WTC11 (cell line): ENCODE measurements at regions not wholly inside any gene's neighbourhood (a gene's known extent, or its start where the extent isn't known, plus 50 kb on each side); places are given as distances from the start of the nearest gene placed in this dataset.

Source experiments
- ATF2 ChIP-seq: sonication (generic); formaldehyde crosslinking; IDR thresholded peaks from 2 replicates; pipeline ENCODE4 v1.8.1; 2022; ENCODE audit warnings: low read depth, missing genetic modification reagents, borderline replicate concordance
- ATF6 ChIP-seq: sonication (generic); formaldehyde crosslinking; IDR thresholded peaks from 2 replicates; pipeline ENCODE4 v1.8.1; 2023; ENCODE audit warnings: mild to moderate bottlenecking, missing genetic modification reagents
- CTCF ChIP-seq: fragments of 200-600 bp; IDR thresholded peaks from 2 replicates; pipeline ENCODE4 v1.8.0; 2022; ENCODE audit warnings: antibody characterized with exemption
- E2F5 ChIP-seq: sonication (generic); formaldehyde crosslinking; IDR thresholded peaks from 2 replicates; pipeline ENCODE4 v1.8.1; 2022; ENCODE audit warnings: mild to moderate bottlenecking, moderate library complexity, missing genetic modification reagents
- ETV6 ChIP-seq: sonication (generic); formaldehyde crosslinking; IDR thresholded peaks from 2 replicates; pipeline ENCODE4 v1.8.1; 2022; ENCODE audit warnings: mild to moderate bottlenecking, missing genetic modification reagents
- HMGXB4 ChIP-seq: sonication (generic); formaldehyde crosslinking; IDR thresholded peaks from 2 replicates; pipeline ENCODE4 v1.8.1; 2023; ENCODE audit warnings: mild to moderate bottlenecking, moderate library complexity, missing genetic modification reagents
- NFATC4 ChIP-seq: fragments of 250-450 bp; sonication (Bioruptor Pico); IDR thresholded peaks from 2 replicates; pipeline ENCODE4 v1.9.0; 2021; ENCODE audit warnings: mild to moderate bottlenecking
- NFE2L1 ChIP-seq: sonication (generic); formaldehyde crosslinking; IDR thresholded peaks from 2 replicates; pipeline ENCODE4 v1.8.1; 2023; ENCODE audit warnings: missing genetic modification reagents
- SP1 ChIP-seq: sonication (generic); formaldehyde crosslinking; conservative IDR thresholded peaks from 2 replicates; pipeline ENCODE4 v1.8.1; 2022; ENCODE audit warnings: missing genetic modification reagents
- USF2 ChIP-seq: sonication (generic); formaldehyde crosslinking; IDR thresholded peaks from 2 replicates; pipeline ENCODE4 v1.8.1; 2023; ENCODE audit warnings: mild to moderate bottlenecking, missing genetic modification reagents, moderate library complexity
- ZNF281 ChIP-seq: sonication (generic); formaldehyde crosslinking; IDR thresholded peaks from 2 replicates; pipeline ENCODE4 v1.8.0; 2023; ENCODE audit warnings: mild to moderate bottlenecking, missing genetic modification reagents

- no peak for TF ChIP-seq NFE2L1 (CRISPR knock-in tag)
- TF ChIP-seq CTCF: no peak
- TF ChIP-seq USF2 (CRISPR knock-in tag): no peak
- TF ChIP-seq ZNF281: no peak
- no peak for TF ChIP-seq SP1 (CRISPR knock-in tag)
- TF ChIP-seq NFATC4 (CRISPR knock-in tag): no peak
- TF ChIP-seq HMGXB4: no peak
- TF ChIP-seq ATF6 (CRISPR knock-in tag): no peak
- no peak for TF ChIP-seq ETV6 (CRISPR knock-in tag)
- TF ChIP-seq ATF2: no peak
- TF ChIP-seq E2F5 (CRISPR knock-in tag): no peak
Measured at GRCh38 chr13:100789968-100790367, 115.4 kb upstream of the TMTC4 start.
